Neural progenitor cell (in vitro differentiated cells): ENCODE measurements at regions not wholly inside any gene's neighbourhood (a gene's known extent, or its start where the extent isn't known, plus 50 kb on each side); places are given as distances from the start of the nearest gene placed in this dataset.

ENCODE experiments used
- DNase-seq: peaks from one replicate; pipeline ENCODE4 v3.0.0-alpha.2; 2016; ENCODE audit warnings: low spot score
- H2AFZ ChIP-seq: fragments of 200-600 bp; sonication (generic); replicated peaks from 2 replicates; pipeline ENCODE4 v1.6.1; 2016; ENCODE audit warnings: antibody characterized with exemption
- H3F3A ChIP-seq: fragments of 200-600 bp; sonication (generic); 2 replicates; pipeline ENCODE4 v1.6.1; 2016; ENCODE audit warnings: antibody characterized with exemption, low read depth
- H3K27ac ChIP-seq: fragments of 200-600 bp; sonication (generic); 2 replicates; pipeline ENCODE4 v1.5.1; 2016; ENCODE audit warnings: mild to moderate bottlenecking
- H3K27me3 ChIP-seq: fragments of 200-600 bp; sonication (generic); 2 replicates; pipeline ENCODE4 v1.6.1; 2016; ENCODE audit warnings: mild to moderate bottlenecking, moderate library complexity
- H3K36me3 ChIP-seq: fragments of 200-600 bp; sonication (generic); 2 replicates; pipeline ENCODE4 v1.5.1; 2016
- H3K4me1 ChIP-seq: fragments of 200-600 bp; sonication (generic); 2 replicates; pipeline ENCODE4 v1.6.1; 2016; ENCODE audit warnings: mixed run types
- H3K4me2 ChIP-seq: fragments of 200-600 bp; sonication (generic); 2 replicates; pipeline ENCODE4 v1.6.1; 2016
- H3K4me3 ChIP-seq: fragments of 200-600 bp; sonication (generic); 2 replicates; pipeline ENCODE4 v1.5.1; 2016
- H3K79me2 ChIP-seq: fragments of 200-600 bp; sonication (generic); 2 replicates; pipeline ENCODE4 v1.6.1; 2016; ENCODE audit warnings: low read depth
- H3K9ac ChIP-seq: fragments of 200-600 bp; sonication (generic); 2 replicates; pipeline ENCODE4 v1.6.1; 2016
- H3K9me3 ChIP-seq: fragments of 200-600 bp; sonication (generic); 2 replicates; pipeline ENCODE4 v1.5.1; 2016; ENCODE audit warnings: low read depth
- H4K20me1 ChIP-seq: fragments of 200-600 bp; sonication (generic); 2 replicates; pipeline ENCODE4 v1.6.1; 2016; ENCODE audit warnings: low read depth
- H3K27ac Mint-ChIP-seq: 3 replicates; pipeline ENCODE4 v1.8.0; 2021; ENCODE audit warnings: mixed read lengths
- H3K27me3 Mint-ChIP-seq: 2 replicates; pipeline ENCODE4 v1.8.0; 2022; ENCODE audit warnings: low read depth, mild to moderate bottlenecking, inconsistent platforms, moderate library complexity, mixed read lengths; ENCODE audit not compliant: insufficient read depth
- H3K36me3 Mint-ChIP-seq: 3 replicates; pipeline ENCODE4 v1.8.0; 2021; ENCODE audit warnings: mixed read lengths
- H3K4me1 Mint-ChIP-seq: 3 replicates; pipeline ENCODE4 v1.8.0; 2021; ENCODE audit warnings: mixed read lengths
- H3K4me3 Mint-ChIP-seq: 3 replicates; pipeline ENCODE4 v1.8.0; 2021; ENCODE audit warnings: mild to moderate bottlenecking, moderate library complexity, mixed read lengths
- H3K9me3 Mint-ChIP-seq: 3 replicates; pipeline ENCODE4 v1.8.0; 2020; ENCODE audit warnings: mixed read lengths
- EZH2 ChIP-seq: fragments of 200-600 bp; sonication (generic); IDR thresholded peaks from 2 replicates; pipeline ENCODE4 v1.6.1; 2017; ENCODE audit warnings: antibody characterized with exemption, mild to moderate bottlenecking, moderate library complexity
- EZH2phosphoT487 ChIP-seq: fragments of 200-600 bp; sonication (generic); IDR thresholded peaks from 2 replicates; pipeline ENCODE4 v1.6.1; 2017; ENCODE audit warnings: antibody characterized with exemption
- TF ChIP-seq, protein P1 (sequence below): fragments of 200-600 bp; sonication (generic); IDR thresholded peaks from 2 replicates; pipeline ENCODE4 v1.5.1; 2017; ENCODE audit warnings: antibody characterized with exemption, mild to moderate bottlenecking

DNA sequence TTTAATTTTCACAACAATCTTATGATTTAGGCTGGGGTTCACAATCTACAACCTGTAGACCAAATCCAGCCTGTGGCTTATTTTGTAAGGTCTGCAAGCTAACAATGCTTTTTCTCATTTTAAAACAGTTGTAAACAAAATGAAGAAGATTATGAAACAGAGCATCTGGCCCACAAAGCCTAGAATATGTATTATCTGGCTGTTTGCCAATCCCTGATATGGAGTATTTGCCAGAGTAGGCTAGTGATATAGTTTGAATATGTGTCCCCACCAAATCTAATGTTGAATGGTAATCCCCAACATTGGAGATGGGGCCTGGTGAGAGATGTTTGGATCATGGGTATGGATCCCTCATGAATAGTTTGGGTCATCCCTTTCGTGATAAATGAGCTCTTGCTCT is 201.8 kb downstream of the DHX35 start:
- no peak for DNase-seq
- H3K9ac ChIP-seq, result no peak overlapping the region
- H3K4me3 Mint-ChIP-seq, result no peak overlapping the region

DNA sequence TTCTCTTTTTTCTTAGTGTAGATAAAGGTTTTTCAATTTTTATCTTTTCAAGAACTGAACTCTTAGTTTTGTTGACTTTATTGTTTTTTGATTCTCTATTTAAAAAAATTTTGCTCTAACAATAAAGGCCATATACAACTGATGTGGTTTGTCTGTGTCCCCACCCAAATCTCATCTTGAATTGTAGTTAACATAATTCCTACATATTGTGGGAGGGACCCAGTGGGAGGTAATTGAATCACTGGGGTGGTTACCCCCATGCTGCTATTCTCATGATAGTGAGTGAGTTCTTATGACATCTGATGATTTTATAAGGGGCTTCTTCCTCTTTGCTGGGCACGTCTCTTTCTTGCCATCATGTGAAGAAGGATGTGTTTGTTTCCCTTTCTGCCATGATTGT is 199.8 kb downstream of the DHX35 start:
- H3K27ac ChIP-seq, result no peak overlapping the region
- no peak overlapping the region for H3K4me3 Mint-ChIP-seq
- no peaks in the 10 kb centered on the region for H3K4me1 Mint-ChIP-seq
- no peaks in the 10 kb centered on the region for H3F3A ChIP-seq
- TF ChIP-seq EZH2phosphoT487, result no peak
- no peak for TF ChIP-seq EZH2
- TF ChIP-seq, protein P1, sequence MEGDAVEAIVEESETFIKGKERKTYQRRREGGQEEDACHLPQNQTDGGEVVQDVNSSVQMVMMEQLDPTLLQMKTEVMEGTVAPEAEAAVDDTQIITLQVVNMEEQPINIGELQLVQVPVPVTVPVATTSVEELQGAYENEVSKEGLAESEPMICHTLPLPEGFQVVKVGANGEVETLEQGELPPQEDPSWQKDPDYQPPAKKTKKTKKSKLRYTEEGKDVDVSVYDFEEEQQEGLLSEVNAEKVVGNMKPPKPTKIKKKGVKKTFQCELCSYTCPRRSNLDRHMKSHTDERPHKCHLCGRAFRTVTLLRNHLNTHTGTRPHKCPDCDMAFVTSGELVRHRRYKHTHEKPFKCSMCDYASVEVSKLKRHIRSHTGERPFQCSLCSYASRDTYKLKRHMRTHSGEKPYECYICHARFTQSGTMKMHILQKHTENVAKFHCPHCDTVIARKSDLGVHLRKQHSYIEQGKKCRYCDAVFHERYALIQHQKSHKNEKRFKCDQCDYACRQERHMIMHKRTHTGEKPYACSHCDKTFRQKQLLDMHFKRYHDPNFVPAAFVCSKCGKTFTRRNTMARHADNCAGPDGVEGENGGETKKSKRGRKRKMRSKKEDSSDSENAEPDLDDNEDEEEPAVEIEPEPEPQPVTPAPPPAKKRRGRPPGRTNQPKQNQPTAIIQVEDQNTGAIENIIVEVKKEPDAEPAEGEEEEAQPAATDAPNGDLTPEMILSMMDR, result no peak
- no peaks in the 10 kb centered on the region for H3K79me2 ChIP-seq
- H3K27me3 Mint-ChIP-seq, result peaks cover 2% of the 10 kb centered on the region
- H3K9me3 Mint-ChIP-seq, result no peaks in the 10 kb centered on the region
- H3K4me1 ChIP-seq, result no peaks in the 10 kb centered on the region
- no peak overlapping the region for H3K4me3 ChIP-seq
- no peaks in the 10 kb centered on the region for H3K9me3 ChIP-seq
- no peaks in the 10 kb centered on the region for H3K36me3 ChIP-seq
- H3K27me3 ChIP-seq, result no peaks in the 10 kb centered on the region
- DNase-seq, result no peak
- no peak overlapping the region for H2AFZ ChIP-seq
- H3K27ac Mint-ChIP-seq, result no peak overlapping the region
- no peak overlapping the region for H3K4me2 ChIP-seq
- no peaks in the 10 kb centered on the region for H4K20me1 ChIP-seq
- no peaks in the 10 kb centered on the region for H3K36me3 Mint-ChIP-seq
- H3K9ac ChIP-seq, result no peak overlapping the region

More for the DNA sequence above, 201.8 kb downstream of the DHX35 start:
- Histone ChIP-seq H4K20me1 (no peaks in the 10 kb centered on the region), H3K36me3 (no peaks in the 10 kb centered on the region), H3K27ac (no peak overlapping the region), H3K4me1 (no peaks in the 10 kb centered on the region), H3F3A (no peaks in the 10 kb centered on the region), H3K4me2 (no peak overlapping the region), H3K4me3 (no peak overlapping the region), H3K9me3 (no peaks in the 10 kb centered on the region), H2AFZ (no peak overlapping the region), H3K79me2 (no peaks in the 10 kb centered on the region), H3K27me3 (no peaks in the 10 kb centered on the region)
- Mint-ChIP-seq H3K9me3 (no peaks in the 10 kb centered on the region), H3K27ac (no peak overlapping the region), H3K27me3 (peaks cover 2% of the 10 kb centered on the region), H3K4me1 (no peaks in the 10 kb centered on the region), H3K36me3 (no peaks in the 10 kb centered on the region)
- no peak for TF ChIP-seq EZH2
- TF ChIP-seq, protein P1, result no peak
- no peak for TF ChIP-seq EZH2phosphoT487

DNA sequence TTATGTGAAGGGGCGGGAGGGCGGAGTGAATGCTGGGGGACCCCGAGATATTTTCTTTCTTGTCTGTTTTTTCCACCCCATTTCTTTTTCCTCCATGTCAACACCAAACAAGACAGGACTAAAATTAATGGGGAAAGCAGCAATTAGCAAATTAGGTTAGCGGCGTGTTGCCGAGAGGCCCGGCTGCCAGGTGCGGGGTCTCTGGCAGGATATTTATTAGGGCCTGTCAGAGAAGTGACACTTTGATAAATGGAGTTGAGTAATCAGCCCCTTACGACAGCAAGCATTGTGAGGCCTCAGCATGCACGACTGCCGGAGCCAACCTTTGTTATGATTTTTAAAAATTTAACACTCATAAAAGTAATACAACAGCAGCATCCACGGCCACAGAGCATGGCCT is 193.8 kb downstream of the DHX35 start:
- H3K79me2 ChIP-seq, result no peaks in the 10 kb centered on the region
- no peak overlapping the region for H3K4me2 ChIP-seq
- H3K36me3 ChIP-seq, result no peaks in the 10 kb centered on the region
- no peak overlapping the region for H3K27ac ChIP-seq
- no peaks in the 10 kb centered on the region for H3K27me3 ChIP-seq
- no peaks in the 10 kb centered on the region for H4K20me1 ChIP-seq
- no peak overlapping the region for H3K4me3 ChIP-seq
- Mint-ChIP-seq H3K4me1 (no peaks in the 10 kb centered on the region), H3K9me3 (no peaks in the 10 kb centered on the region), H3K4me3 (no peak overlapping the region), H3K27me3 (peaks cover 5% of the 10 kb centered on the region), H3K36me3 (no peaks in the 10 kb centered on the region), H3K27ac (no peak overlapping the region)
- TF ChIP-seq EZH2 (no peak), EZH2phosphoT487 (no peak)
- TF ChIP-seq, protein P1, result no peak
- H2AFZ ChIP-seq, result no peak overlapping the region
- H3F3A ChIP-seq, result no peaks in the 10 kb centered on the region
- H3K9ac ChIP-seq, result no peak overlapping the region
- no peak for DNase-seq
- H3K4me1 ChIP-seq, result no peaks in the 10 kb centered on the region
- no peaks in the 10 kb centered on the region for H3K9me3 ChIP-seq

DNA sequence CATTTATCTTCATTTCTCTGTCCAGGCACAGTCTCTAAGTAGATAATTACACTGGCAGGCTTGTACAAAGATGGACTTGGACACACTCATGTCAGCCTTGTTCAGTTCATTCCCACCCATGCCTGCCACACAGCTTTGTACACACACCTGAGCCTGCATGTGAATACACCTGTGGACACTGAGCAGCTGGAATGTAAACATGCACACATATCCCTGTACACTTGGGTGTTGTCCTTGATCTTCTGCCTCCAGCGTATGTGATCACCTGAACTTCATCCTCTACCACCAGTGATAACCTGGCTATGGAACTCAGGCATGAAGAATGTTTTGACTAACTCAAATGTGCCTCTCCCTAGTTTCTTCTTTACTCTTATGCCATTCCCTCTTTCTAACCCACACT is 190.6 kb downstream of the DHX35 start:
- Histone ChIP-seq H3K27ac (no peak overlapping the region), H3K27me3 (no peaks in the 10 kb centered on the region), H2AFZ (no peak overlapping the region), H3K9ac (no peak overlapping the region), H3K4me2 (no peak overlapping the region), H3K9me3 (no peaks in the 10 kb centered on the region), H3K79me2 (no peaks in the 10 kb centered on the region), H4K20me1 (no peaks in the 10 kb centered on the region), H3K4me1 (no peaks in the 10 kb centered on the region), H3F3A (no peaks in the 10 kb centered on the region), H3K36me3 (no peaks in the 10 kb centered on the region), H3K4me3 (no peak overlapping the region)
- TF ChIP-seq, protein P1, result no peak
- TF ChIP-seq EZH2phosphoT487 (no peak), EZH2 (no peak)
- no peak overlapping the region for H3K4me3 Mint-ChIP-seq
- H3K27ac Mint-ChIP-seq, result no peak overlapping the region
- H3K27me3 Mint-ChIP-seq, result peaks cover 3% of the 10 kb centered on the region
- no peaks in the 10 kb centered on the region for H3K36me3 Mint-ChIP-seq
- H3K4me1 Mint-ChIP-seq, result no peaks in the 10 kb centered on the region
- no peak for DNase-seq
- H3K9me3 Mint-ChIP-seq, result no peaks in the 10 kb centered on the region
